ENCODE measurements at regions not wholly inside any gene's neighbourhood (a gene's known extent, or its start where the extent isn't known, plus 50 kb on each side); places are given as distances from the start of the nearest gene placed in this dataset.

- DNase-seq = no peak
These were observed 73.1 kb upstream of the ZNF521 start for GRCh38 chr18:25425024-25425423.

GRCh38 chr18:25423760-25424159 lies 71.8 kb upstream of the ZNF521 start:
- DNase-seq = no peak

DNA sequence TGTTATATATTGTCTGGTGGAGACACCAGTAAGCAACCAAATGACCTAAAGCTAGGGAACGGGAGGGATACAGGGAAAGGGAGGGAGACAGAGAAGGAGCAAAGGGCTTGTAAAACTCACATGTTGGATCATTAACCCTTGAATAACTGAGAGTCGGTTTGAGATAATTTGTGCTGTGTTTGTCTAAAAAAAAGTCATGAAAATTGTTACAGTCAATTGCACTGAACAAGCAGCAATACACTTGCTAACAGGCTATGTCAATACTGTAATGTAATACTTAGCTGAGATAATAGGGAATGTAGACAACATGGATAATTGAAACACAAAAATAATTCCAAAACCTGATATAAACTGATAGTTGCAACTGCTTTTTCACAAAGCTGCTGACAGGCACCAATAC lies 71.3 kb upstream of the ZNF521 start:
- DNase-seq = no peak

DNA sequence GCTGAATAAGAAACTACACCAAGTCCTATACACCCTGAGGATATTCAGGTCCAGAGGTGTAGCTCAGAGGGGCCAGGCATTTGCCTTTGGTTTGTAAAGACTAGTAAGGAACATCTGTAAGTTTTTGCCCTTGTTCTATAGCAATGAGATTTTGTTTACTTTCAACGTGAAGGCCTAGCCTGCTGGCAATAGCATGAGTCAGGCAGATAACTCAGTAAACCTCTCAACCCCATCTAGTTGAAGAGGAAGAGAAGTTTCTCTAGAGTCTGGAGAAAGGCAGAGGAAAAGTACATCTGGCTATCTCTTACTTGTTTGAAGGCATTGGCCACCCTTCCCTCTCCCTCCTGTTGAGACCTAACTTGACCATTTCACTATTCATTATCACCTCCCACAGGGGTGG lies 70.3 kb upstream of the ZNF521 start:
- DNase-seq = no peak

GRCh38 chr18:25420077-25420825 lies 68.3 kb upstream of the ZNF521 start:
- no peak for DNase-seq

- DNase-seq = no peak
These were observed 64.4 kb upstream of the ZNF521 start for GRCh38 chr18:25416374-25416773.

- DNase-seq = no peak
These were observed 58.0 kb upstream of the ZNF521 start for GRCh38 chr18:25409971-25410370.

GRCh38 chr18:25408293-25408692 lies 56.3 kb upstream of the ZNF521 start:
- DNase-seq = no peak

Measured in stimulated activated CD4-positive, alpha-beta T cell treated with anti-CD3 and anti-CD28 coated beads, Interleukin-15, amount 100 ng/mL, for 24 hours (primary cell).